Activated CD8-positive, alpha-beta T cell treated with anti-CD3 and anti-CD28 coated beads, Interleukin-2, amount 10 ng/mL, durations not matched to agents 7 days and 5 days (primary cell): ENCODE measurements at regions not wholly inside any gene's neighbourhood (a gene's known extent, or its start where the extent isn't known, plus 50 kb on each side); places are given as distances from the start of the nearest gene placed in this dataset.

ENCODE experiments used
- ATAC-seq: fragments of 150-1000 bp; cut with Tn5 transposase; one replicate; pipeline ENCODE4 v1.10.0; 2021; ENCODE audit warnings: moderate library complexity
- CTCF ChIA-PET: fragments of 350-600 bp; sonication (Branson Sonifier 250); formaldehyde crosslinking; loops from one replicate; lab custom pipeline; 2021; ENCODE audit warnings: antibody characterized with exemption; lab: Charles Lee
- POLR2A ChIA-PET: fragments of 350-600 bp; sonication (Branson Sonifier 250); formaldehyde crosslinking; loops from one replicate; lab custom pipeline; 2021; ENCODE audit warnings: antibody characterized with exemption; lab: Charles Lee
- DNase-seq: peaks from one replicate; pipeline ENCODE4 v3.0.0-alpha.2; 2020
- H3K27ac Mint-ChIP-seq: one replicate; pipeline ENCODE4 v1.8.0; 2021; ENCODE audit warnings: mild to moderate bottlenecking, mixed read lengths
- H3K27me3 Mint-ChIP-seq: one replicate; pipeline ENCODE4 v1.8.0; 2021; ENCODE audit warnings: low read depth, mixed read lengths
- H3K36me3 Mint-ChIP-seq: one replicate; pipeline ENCODE4 v1.8.0; 2021; ENCODE audit warnings: low read depth, mixed read lengths
- H3K4me1 Mint-ChIP-seq: one replicate; pipeline ENCODE4 v1.8.0; 2021; ENCODE audit warnings: low read depth, mixed read lengths
- H3K4me3 Mint-ChIP-seq: one replicate; pipeline ENCODE4 v1.8.0; 2021; ENCODE audit warnings: mild to moderate bottlenecking, mixed read lengths
- H3K9me3 Mint-ChIP-seq: one replicate; pipeline ENCODE4 v1.8.0; 2022; ENCODE audit warnings: mixed read lengths; ENCODE audit not compliant: insufficient read depth

DNA sequence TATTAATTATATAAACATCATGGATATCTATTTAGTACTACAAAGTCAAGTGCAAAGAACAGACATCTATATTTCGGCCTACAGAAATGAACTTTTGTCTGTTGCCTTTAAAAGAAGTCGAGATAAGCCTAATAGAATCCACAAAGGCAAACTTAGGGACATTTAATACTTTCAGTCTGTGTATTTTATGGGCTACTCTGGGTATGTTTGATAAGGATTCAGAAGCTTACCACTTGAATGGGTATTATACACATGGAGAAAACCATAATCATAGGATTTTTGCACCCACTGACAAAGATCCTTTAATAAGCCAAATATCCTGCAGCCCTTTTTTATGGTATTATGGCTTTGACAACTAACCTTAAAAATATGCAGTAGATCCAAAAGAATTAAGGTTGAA is 224.8 kb downstream of the LMO4 start:
- CTCF ChIA-PET, result no interaction called here

DNA sequence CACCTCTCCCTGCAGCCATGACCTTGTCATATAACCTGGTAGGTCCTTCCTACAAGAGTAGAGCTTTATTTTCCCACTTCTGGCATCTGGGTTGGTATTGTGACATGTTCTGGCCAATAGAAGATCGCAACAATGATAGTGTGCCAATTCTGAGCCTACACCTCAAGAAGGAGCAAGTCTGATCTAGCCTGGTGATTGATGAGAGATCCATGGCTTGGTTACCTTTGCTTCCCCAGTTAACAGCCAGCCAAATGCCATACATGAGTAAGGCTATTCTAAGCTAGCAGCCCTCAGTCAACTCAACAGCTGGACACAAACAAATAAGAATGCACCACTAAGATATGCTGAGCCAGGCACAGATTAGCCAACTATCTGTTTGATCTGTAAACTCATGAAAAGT is 226.7 kb downstream of the LMO4 start:
- no peak overlapping the region for H3K27ac Mint-ChIP-seq
- POLR2A ChIA-PET, result no interaction called here
- no peaks in the 10 kb centered on the region for H3K36me3 Mint-ChIP-seq
- peaks cover 5% of the 10 kb centered on the region for H3K27me3 Mint-ChIP-seq
- H3K4me3 Mint-ChIP-seq, result no peak overlapping the region
- CTCF ChIA-PET, result no interaction called here
- no peaks in the 10 kb centered on the region for H3K9me3 Mint-ChIP-seq
- ATAC-seq, result no peak
- no peak for DNase-seq
- H3K4me1 Mint-ChIP-seq, result no peaks in the 10 kb centered on the region

More for the DNA sequence above, 224.8 kb downstream of the LMO4 start:
- Mint-ChIP-seq H3K9me3 (no peaks in the 10 kb centered on the region), H3K36me3 (no peaks in the 10 kb centered on the region), H3K27me3 (peaks cover 5% of the 10 kb centered on the region), H3K4me3 (no peak overlapping the region), H3K4me1 (no peaks in the 10 kb centered on the region), H3K27ac (no peak overlapping the region)
- ATAC-seq (no peak), DNase-seq (no peak)
- POLR2A ChIA-PET, result no interaction called here

DNA sequence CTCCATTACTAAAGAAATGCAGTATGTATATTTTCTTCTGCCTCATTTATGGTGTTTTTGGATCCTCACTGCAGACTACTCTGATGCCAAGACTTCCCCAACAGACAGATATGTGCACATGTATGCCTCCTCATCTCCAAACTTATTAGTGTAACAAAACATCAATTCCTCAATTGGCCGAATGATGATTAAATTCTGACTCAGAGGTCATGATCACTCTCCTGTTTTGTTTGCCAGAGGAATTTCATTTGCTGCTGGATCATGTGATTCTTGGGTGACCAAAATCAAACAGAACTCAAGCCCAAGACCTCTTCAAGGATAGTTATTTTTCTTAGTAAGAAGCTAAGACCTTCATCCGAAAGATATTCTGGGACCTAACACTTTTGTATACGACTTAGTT is 227.6 kb downstream of the LMO4 start:
- H3K9me3 Mint-ChIP-seq, result no peaks in the 10 kb centered on the region
- DNase-seq (no peak), ATAC-seq (no peak)
- H3K4me3 Mint-ChIP-seq, result no peak overlapping the region
- no peaks in the 10 kb centered on the region for H3K4me1 Mint-ChIP-seq
- peaks cover 5% of the 10 kb centered on the region for H3K27me3 Mint-ChIP-seq
- POLR2A ChIA-PET, result no interaction called here
- no peak overlapping the region for H3K27ac Mint-ChIP-seq
- H3K36me3 Mint-ChIP-seq, result no peaks in the 10 kb centered on the region
- CTCF ChIA-PET, result no interaction called here

DNA sequence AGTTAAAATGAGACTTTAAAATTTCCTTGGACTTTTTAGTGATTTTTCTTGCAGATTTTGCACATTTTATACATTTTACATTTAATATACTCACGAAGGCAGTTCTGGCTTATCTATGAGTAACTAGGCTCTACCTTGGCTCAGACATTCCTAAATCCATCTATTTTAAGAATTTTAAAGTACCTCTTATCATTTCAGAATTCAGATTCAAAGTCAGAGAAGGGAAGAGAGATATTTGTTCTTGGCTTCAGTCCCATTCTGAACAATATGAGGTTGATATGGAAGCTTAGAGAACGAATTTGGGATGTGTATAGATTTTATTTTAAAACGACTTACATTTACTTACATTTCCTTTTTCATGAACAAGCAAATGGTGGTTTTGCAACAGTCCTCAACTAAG is 230.2 kb downstream of the LMO4 start:
- ATAC-seq (no peak), DNase-seq (no peak)
- H3K27ac Mint-ChIP-seq, result no peak overlapping the region
- POLR2A ChIA-PET, result no interaction called here
- peaks cover 5% of the 10 kb centered on the region for H3K27me3 Mint-ChIP-seq
- H3K4me3 Mint-ChIP-seq, result no peak overlapping the region
- H3K36me3 Mint-ChIP-seq, result no peaks in the 10 kb centered on the region
- no peaks in the 10 kb centered on the region for H3K4me1 Mint-ChIP-seq
- CTCF ChIA-PET, result interaction anchor here (0.8 kb wide), 1 partner anchor 266 kb away, joined by 3 read pairs; no protein-coding TSS in a partner anchor
- H3K9me3 Mint-ChIP-seq, result no peaks in the 10 kb centered on the region

DNA sequence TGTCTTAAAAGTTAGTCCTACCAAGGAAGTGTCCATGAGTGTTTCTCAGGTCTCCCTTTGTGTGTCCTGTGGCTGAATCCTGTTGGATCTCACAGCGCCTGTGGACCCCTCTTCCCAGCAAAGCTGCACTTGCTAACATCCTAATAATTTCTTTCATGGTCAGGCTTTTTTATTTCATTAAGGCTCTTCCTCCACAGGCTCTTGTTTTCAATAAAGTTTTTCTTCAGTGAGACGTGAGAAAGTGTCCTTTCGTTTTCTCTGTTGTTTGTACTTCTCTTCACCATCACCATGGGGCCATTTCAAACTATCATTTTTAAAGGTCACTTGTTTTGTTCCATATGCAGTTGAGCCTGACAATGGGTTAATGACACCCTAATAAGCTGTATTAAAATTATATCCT is 231.5 kb downstream of the LMO4 start:
- no peak for DNase-seq
- CTCF ChIA-PET, result no interaction called here
- Mint-ChIP-seq H3K36me3 (no peaks in the 10 kb centered on the region), H3K27ac (no peak overlapping the region), H3K4me1 (no peaks in the 10 kb centered on the region), H3K9me3 (no peaks in the 10 kb centered on the region), H3K4me3 (no peak overlapping the region), H3K27me3 (peaks cover 5% of the 10 kb centered on the region)
- POLR2A ChIA-PET, result interaction anchor here (0.6 kb wide), 1 partner anchor 15 kb away, joined by 3 read pairs; no protein-coding TSS in a partner anchor
- no peak for ATAC-seq

DNA sequence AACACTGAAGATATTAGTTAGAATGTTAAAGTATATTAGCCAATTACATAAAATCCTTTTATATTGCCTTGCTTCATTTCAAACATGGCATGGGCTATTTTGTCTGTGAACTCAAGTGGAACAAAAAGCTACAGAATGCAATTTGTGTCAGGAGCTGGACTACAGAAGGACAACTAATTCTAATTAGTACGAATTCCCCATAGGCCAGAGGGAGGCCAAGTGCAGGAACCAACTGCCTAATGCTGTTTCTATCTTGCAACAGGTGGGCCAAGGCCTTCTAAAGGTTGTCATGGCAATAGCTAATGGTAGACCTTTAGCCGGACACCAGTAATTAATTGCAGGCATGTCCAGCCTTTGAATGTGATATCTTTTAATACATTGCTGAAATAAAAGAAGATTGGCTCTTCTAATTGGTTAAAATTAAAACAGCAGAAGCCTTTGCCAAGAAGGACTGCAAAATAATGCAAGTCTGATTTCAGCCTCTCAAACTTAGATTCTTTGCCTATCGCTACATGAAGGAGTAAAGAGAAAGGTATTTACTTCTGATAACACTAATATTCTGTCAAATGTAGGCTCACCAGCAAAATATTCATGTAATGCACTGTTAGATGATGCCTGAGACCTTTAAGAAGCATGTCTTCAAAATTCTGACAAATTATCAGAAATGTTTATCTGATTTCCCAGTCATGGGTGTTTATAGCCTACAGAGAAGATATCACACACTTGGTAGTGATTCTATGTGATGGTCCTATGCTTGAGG is 232.1 kb downstream of the LMO4 start:
- no peak for ATAC-seq
- ChIA-PET CTCF (no interaction called here), POLR2A (interaction anchor here (0.6 kb wide), 1 partner anchor 16 kb away, joined by 3 read pairs; no protein-coding TSS in a partner anchor)
- Mint-ChIP-seq H3K4me3 (no peak overlapping the region), H3K27me3 (peaks cover 5% of the 10 kb centered on the region), H3K4me1 (no peaks in the 10 kb centered on the region), H3K36me3 (no peaks in the 10 kb centered on the region), H3K27ac (no peak overlapping the region), H3K9me3 (no peaks in the 10 kb centered on the region)
- no peak for DNase-seq

DNA sequence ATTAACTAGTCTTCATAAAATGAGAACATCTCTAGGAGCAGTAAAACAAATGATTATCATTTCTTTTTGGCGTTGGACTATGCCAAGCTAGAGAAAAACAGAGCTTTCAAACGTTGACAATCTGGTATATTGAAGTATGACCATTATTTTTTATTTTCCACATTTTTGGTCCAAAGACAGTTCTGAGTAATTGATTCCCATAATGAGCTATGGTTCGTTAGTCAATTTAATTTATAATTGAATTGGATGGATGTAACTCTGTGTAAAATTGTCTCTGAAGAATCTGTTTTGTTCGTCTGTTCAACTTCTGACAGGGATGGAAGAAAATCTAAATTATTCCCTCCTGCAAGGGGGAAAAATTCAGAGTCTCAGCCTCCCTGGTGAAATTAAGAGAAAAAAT is 234.5 kb downstream of the LMO4 start:
- no peak for DNase-seq
- H3K27me3 Mint-ChIP-seq, result no peaks in the 10 kb centered on the region
- no peaks in the 10 kb centered on the region for H3K9me3 Mint-ChIP-seq
- no peak overlapping the region for H3K4me3 Mint-ChIP-seq
- POLR2A ChIA-PET, result no interaction called here
- CTCF ChIA-PET, result no interaction called here
- no peaks in the 10 kb centered on the region for H3K36me3 Mint-ChIP-seq
- no peaks in the 10 kb centered on the region for H3K4me1 Mint-ChIP-seq
- ATAC-seq, result no peak
- no peak overlapping the region for H3K27ac Mint-ChIP-seq

DNA sequence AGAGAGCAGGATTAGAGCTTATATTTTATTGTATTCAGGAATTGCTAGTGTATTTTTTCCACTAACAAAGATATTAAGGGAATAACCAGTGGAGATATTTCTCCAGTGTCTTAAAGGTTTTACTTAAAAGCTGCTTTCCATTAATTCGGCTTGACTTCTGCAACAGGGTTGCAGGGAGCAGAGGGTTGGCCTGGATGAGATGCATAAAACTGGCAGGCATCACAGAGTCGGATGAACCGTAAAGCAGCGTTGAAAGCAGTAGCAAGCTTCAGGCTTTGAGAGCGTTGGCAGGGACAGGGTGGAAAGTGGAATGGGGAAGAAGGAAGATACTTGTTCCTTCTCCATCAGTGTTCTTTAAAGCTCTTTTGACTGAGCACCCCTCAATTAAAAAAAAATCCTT is 237.2 kb downstream of the LMO4 start:
- Mint-ChIP-seq H3K9me3 (no peaks in the 10 kb centered on the region), H3K4me3 (no peak overlapping the region), H3K4me1 (no peaks in the 10 kb centered on the region), H3K27me3 (no peaks in the 10 kb centered on the region), H3K36me3 (no peaks in the 10 kb centered on the region), H3K27ac (no peak overlapping the region)
- no peak for ATAC-seq
- no peak for DNase-seq
- CTCF ChIA-PET, result interaction anchor here (0.7 kb wide), 1 partner anchor 420 kb away, joined by 3 read pairs; no protein-coding TSS in a partner anchor
- POLR2A ChIA-PET, result no interaction called here

DNA sequence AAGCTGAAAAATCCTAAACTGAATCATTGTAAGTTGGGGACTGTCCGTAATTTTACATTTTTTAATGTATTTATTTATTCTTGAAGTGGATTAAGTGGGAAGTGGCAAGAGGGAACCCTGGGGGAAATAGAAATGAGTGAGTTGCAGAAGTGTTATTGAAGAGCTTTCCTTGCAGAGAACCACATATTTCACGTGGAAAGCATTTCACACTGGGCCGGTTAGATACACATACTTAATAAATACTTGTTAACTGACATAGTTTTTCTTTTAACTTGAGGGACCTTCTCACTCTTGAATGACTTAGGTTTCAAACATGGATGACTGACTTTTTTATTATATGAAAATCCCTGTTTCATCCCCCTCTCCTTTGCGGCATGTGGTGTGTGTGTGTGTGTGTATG is 239.3 kb downstream of the LMO4 start:
- ATAC-seq (no peak), DNase-seq (no peak)
- Mint-ChIP-seq H3K27me3 (no peaks in the 10 kb centered on the region), H3K9me3 (no peaks in the 10 kb centered on the region), H3K4me3 (no peak overlapping the region), H3K27ac (no peak overlapping the region), H3K4me1 (no peaks in the 10 kb centered on the region), H3K36me3 (no peaks in the 10 kb centered on the region)
- ChIA-PET CTCF (no interaction called here), POLR2A (no interaction called here)

DNA sequence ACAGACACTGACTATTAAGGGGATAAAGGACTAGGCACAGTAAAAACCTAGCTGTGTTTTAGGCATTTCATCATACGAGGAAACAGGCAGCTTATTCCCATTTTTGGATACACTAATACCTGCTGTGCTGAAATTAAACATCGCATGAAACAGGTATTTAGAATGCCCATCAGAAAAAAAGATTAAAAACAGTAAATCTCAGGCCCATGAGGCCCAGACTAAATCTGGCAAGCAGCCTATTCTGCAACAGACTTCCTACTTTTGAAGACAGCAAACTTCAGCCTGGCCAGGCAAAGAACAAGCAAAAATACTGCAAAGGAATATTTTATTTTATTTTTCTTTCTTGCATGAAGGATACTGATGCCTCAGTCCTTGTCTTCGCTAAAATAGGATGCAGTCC is 240.2 kb downstream of the LMO4 start:
- H3K27ac Mint-ChIP-seq, result no peak overlapping the region
- H3K4me1 Mint-ChIP-seq, result no peaks in the 10 kb centered on the region
- no peaks in the 10 kb centered on the region for H3K27me3 Mint-ChIP-seq
- no peak for ATAC-seq
- no peak for DNase-seq
- H3K4me3 Mint-ChIP-seq, result no peak overlapping the region
- ChIA-PET POLR2A (no interaction called here), CTCF (no interaction called here)
- H3K36me3 Mint-ChIP-seq, result no peaks in the 10 kb centered on the region
- no peaks in the 10 kb centered on the region for H3K9me3 Mint-ChIP-seq

DNA sequence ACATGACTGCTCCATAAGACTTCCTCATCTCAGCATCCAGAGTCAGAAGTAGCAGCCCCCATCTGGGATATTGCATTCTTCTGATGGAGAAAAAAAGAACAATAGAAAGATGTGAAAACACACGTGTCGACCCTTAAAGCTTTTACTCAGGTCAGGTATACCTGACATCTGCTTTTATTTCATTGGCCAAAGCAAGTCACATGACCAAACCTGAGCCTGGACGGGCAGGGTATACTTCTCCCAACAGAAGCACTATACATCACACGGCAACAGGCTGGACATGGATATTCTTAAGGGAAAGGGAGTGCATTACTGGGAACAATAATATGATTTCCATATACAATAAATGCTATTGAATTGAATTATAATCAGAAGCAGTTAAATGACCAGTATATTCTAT is 243.3 kb downstream of the LMO4 start:
- ChIA-PET POLR2A (no interaction called here), CTCF (no interaction called here)
- Mint-ChIP-seq H3K27ac (no peak overlapping the region), H3K4me3 (no peak overlapping the region), H3K9me3 (no peaks in the 10 kb centered on the region), H3K4me1 (no peaks in the 10 kb centered on the region), H3K27me3 (no peaks in the 10 kb centered on the region), H3K36me3 (no peaks in the 10 kb centered on the region)
- DNase-seq (no peak), ATAC-seq (no peak)

DNA sequence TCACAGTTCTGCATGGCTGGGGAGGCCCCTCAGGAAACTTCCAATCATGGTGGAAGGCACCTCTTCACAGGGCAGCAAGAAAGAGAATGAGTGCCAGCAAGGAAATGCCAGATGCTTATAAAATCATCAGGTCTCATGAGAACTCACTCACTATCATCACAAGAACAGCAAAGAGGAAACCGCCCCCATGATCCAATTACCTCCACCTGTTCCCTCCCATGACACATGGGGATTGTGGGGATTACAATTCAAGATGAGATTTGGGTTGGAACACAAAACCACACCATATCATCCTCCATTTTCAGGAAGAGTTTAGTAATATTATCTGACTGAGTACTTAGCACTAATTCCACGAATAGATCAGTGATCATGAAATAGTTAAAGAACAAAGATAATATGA is 244.2 kb downstream of the LMO4 start:
- no peak overlapping the region for H3K4me3 Mint-ChIP-seq
- ChIA-PET POLR2A (no interaction called here), CTCF (no interaction called here)
- DNase-seq (no peak), ATAC-seq (no peak)
- no peaks in the 10 kb centered on the region for H3K27me3 Mint-ChIP-seq
- H3K36me3 Mint-ChIP-seq, result no peaks in the 10 kb centered on the region
- no peak overlapping the region for H3K27ac Mint-ChIP-seq
- H3K9me3 Mint-ChIP-seq, result no peaks in the 10 kb centered on the region
- no peaks in the 10 kb centered on the region for H3K4me1 Mint-ChIP-seq

DNA sequence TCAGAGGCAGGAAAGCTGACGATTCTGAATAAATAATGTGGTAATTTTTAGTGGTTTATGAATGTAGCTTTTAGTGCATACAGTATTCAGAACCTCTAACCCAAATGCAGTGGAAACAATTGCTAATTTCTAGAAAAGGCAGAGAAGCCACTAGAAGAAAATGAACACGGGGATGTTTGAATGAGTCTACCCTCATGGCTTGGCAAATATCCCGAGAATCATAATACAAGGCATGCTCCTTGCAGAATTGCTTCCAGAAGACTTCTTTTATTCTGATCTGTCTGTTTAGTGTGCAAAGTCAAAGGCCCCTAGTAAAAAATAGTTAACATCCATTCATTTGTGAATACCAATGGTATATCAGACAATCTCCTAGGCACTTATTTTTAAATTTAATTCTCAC is 246.8 kb downstream of the LMO4 start:
- H3K4me3 Mint-ChIP-seq, result no peak overlapping the region
- H3K27ac Mint-ChIP-seq, result no peak overlapping the region
- no peaks in the 10 kb centered on the region for H3K4me1 Mint-ChIP-seq
- no peaks in the 10 kb centered on the region for H3K27me3 Mint-ChIP-seq
- ChIA-PET CTCF (no interaction called here), POLR2A (no interaction called here)
- H3K9me3 Mint-ChIP-seq, result no peaks in the 10 kb centered on the region
- H3K36me3 Mint-ChIP-seq, result no peaks in the 10 kb centered on the region
- ATAC-seq, result no peak
- DNase-seq, result no peak
